ENCODE measurements at regions not wholly inside any gene's neighbourhood (a gene's known extent, or its start where the extent isn't known, plus 50 kb on each side); places are given as distances from the start of the nearest gene placed in this dataset.
"Not testable (repeated sequence)": the region's sequence is repeated elsewhere in the genome, so short reads cannot be mapped to it uniquely, and the experiment has no call there.

DNA sequence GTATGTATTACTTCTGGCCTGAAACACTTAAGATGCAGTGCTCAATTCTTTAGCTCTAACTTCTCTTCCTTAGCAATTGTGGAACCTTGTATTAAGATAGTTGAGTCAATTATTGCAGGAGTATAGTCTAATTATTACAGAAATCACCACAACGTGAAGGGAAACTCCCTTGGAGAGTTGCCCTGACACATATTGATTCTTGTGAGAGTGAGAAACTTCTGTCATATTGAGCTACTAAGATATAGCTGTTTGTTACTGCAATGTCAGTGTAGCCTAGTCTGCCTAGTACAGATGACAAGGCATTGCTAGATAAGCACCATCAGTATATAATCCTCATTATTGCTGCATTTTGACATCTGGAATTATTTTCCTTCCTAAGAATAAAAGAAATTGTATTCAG, 82.7 kb upstream of the TEX13C start:
- CTCF ChIA-PET = no interaction called here

DNA sequence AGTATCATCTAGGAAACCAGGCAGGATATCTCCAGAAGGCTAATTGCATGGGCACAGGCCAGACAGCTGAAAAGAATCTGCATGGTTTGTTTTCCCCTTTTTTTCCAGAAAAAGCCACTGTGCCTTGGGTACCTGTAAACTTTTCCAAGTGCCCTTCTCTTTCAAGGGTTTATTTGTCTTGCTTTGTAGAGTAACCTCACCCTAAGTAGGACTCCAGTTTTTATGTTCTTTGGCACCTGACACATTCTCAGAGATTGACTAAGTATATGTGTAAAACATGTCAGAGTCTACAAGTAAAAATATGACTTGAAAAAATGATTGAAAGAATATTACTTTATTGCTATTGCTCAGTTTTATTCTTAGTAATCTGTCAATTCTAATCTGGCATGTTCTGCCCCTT, 70.7 kb upstream of the TEX13C start:
- TF ChIP-seq CTBP1 (IDR thresholded peaks at IDR 0.05; ENCODE audit: borderline replicate concordance) (no peak), LEF1 (IDR thresholded peaks at IDR 0.05; ENCODE audit: borderline replicate concordance) (no peak), FOXK2 (IDR thresholded peaks at IDR 0.05) (no peak), FOXM1 (IDR thresholded peaks at IDR 0.05; ENCODE audit: borderline replicate concordance) (no peak), ELF4 (IDR thresholded peaks at IDR 0.05) (no peak), SP1 (IDR thresholded peaks at IDR 0.05) (no peak), BHLHE40 (IDR thresholded peaks at IDR 0.05; ENCODE audit: borderline replicate concordance) (no peak), NFRKB (IDR thresholded peaks at IDR 0.05) (no peak), HDGF (IDR thresholded peaks at IDR 0.05; ENCODE audit: borderline replicate concordance) (no peak), FOXA1 (IDR thresholded peaks at IDR 0.05) (no peak), ARNT (IDR thresholded peaks at IDR 0.05) (no peak), ZNF384 (IDR thresholded peaks at IDR 0.05) (no peak)
- TF ChIP-seq, protein P1, sequence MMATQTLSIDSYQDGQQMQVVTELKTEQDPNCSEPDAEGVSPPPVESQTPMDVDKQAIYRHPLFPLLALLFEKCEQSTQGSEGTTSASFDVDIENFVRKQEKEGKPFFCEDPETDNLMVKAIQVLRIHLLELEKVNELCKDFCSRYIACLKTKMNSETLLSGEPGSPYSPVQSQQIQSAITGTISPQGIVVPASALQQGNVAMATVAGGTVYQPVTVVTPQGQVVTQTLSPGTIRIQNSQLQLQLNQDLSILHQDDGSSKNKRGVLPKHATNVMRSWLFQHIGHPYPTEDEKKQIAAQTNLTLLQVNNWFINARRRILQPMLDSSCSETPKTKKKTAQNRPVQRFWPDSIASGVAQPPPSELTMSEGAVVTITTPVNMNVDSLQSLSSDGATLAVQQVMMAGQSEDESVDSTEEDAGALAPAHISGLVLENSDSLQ (IDR thresholded peaks at IDR 0.05) = no peak
- CTCF ChIA-PET = no interaction called here
- POLR2A ChIA-PET = no interaction called here
- no peak for DNase-seq (ENCODE audit: extremely low spot score)

More for the DNA sequence above, 82.7 kb upstream of the TEX13C start:
- POLR2A ChIA-PET = no interaction called here
- DNase-seq (ENCODE audit: extremely low spot score) = no peak
- TF ChIP-seq CTBP1 (IDR thresholded peaks at IDR 0.05; ENCODE audit: borderline replicate concordance) (no peak), ELF4 (IDR thresholded peaks at IDR 0.05) (no peak)

DNA sequence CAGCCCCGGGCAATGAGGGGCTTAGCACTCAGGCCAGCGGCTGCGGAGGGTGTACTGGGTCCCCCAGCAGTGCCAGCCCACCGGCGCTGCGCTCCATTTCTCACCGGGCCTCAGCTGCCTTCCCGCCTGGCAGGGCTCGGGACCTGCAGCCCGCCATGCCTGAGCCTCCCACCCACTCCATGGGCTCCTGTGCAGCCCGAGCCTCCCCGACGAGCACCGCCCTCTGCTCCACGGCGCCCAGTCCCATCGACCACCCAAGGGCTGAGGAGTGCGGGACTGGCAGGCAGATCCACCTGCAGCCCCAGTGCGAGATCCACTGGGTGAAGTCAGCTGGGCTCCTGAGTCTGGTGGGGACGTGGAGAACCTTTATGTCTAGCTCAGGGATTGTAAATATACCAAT, 63.9 kb upstream of the TEX13C start:
- DNase-seq (ENCODE audit: extremely low spot score); POLR2A ChIA-PET; CTCF ChIA-PET: not testable (repeated sequence)

DNA sequence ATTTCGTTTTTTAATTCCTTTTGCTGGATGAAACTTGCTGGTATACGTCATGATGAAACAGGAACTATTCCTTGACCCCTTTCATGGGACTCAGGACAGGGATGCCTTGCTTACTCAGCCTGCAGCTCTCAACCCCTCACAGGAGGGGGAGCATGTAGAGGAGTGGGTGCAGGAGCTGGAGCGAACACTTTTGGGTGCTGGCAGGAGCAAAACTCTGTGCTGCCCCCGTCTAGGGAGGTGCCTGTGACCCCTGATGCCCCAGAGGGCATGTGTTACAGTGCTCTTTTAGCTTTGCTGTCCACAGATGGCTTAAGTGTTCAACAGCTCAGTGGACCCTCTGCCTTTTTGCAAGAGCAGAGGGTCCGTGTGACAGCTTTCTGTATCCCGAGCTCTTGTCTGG, 56.8 kb upstream of the TEX13C start:
- ChIA-PET POLR2A (no interaction called here), CTCF (no interaction called here)
- TF ChIP-seq BHLHE40 (IDR thresholded peaks at IDR 0.05; ENCODE audit: borderline replicate concordance) = no peak
- DNase-seq (ENCODE audit: extremely low spot score) = no peak

DNA sequence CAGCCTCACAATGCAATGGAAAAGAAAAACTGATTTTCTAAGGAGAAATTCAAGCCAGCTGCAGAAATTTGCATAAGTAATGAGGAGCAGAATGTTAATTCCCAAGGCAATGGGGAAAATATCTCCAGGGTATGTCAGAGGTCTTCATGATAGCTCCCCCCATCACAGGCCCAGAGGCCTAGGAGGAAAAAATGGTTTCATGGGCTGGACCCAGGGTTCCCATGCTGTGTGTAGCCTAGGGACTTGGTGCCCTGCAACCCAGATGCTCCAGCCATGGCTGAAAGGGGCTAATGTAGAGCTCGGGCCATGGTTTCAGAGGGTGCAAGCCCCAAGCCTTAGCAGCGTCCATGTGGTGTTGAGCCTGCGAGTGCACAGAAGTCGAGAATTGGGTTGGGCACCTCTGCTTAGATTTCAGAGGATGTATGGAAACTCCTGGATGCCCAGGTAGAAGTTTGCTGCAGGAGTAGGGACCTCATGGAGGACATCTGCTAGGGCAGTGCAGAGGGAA, 53.5 kb upstream of the TEX13C start:
- CTCF ChIA-PET = no interaction called here
- no peak for DNase-seq (ENCODE audit: extremely low spot score)
- POLR2A ChIA-PET = no interaction called here
- no peak for TF ChIP-seq TARDBP (IDR thresholded peaks at IDR 0.05)
- no peak for TF ChIP-seq HDGF (IDR thresholded peaks at IDR 0.05; ENCODE audit: borderline replicate concordance)
- no peak for TF ChIP-seq CTBP1 (IDR thresholded peaks at IDR 0.05; ENCODE audit: borderline replicate concordance)
- no peak for TF ChIP-seq SUZ12 (IDR thresholded peaks at IDR 0.05)
- no peak for TF ChIP-seq FOXK2 (IDR thresholded peaks at IDR 0.05)
- TF ChIP-seq ELF4 (IDR thresholded peaks at IDR 0.05) = no peak
- no peak for TF ChIP-seq L3MBTL2 (conservative IDR thresholded peaks at IDR 0.05)
- TF ChIP-seq, protein P1 (IDR thresholded peaks at IDR 0.05) = no peak
- TF ChIP-seq FOXA1 (IDR thresholded peaks at IDR 0.05) = no peak
